ENCODE measurements at regions not wholly inside any gene's neighbourhood (a gene's known extent, or its start where the extent isn't known, plus 50 kb on each side); places are given as distances from the start of the nearest gene placed in this dataset.

DNA sequence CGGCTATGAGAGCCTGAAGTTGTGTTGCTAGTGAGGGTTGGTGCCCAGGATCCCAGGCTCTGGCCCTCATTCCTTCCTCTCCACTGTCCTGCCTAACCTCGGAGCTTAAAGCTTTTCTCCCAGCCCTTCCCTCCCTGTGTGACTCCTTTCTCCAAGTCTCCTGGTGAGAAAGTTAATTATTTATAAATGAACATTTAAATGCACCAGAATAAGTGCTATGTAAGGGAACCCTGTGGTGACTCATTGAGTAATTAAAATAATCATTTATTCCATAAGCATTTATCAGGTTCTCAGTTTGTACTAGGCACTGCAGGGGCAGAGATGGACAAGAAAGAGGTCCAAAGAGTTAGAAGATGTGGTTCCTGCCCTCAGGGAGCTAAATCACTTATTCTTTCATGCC, 89.1 kb upstream of the ISX start:
- TF ChIP-seq, protein P1, sequence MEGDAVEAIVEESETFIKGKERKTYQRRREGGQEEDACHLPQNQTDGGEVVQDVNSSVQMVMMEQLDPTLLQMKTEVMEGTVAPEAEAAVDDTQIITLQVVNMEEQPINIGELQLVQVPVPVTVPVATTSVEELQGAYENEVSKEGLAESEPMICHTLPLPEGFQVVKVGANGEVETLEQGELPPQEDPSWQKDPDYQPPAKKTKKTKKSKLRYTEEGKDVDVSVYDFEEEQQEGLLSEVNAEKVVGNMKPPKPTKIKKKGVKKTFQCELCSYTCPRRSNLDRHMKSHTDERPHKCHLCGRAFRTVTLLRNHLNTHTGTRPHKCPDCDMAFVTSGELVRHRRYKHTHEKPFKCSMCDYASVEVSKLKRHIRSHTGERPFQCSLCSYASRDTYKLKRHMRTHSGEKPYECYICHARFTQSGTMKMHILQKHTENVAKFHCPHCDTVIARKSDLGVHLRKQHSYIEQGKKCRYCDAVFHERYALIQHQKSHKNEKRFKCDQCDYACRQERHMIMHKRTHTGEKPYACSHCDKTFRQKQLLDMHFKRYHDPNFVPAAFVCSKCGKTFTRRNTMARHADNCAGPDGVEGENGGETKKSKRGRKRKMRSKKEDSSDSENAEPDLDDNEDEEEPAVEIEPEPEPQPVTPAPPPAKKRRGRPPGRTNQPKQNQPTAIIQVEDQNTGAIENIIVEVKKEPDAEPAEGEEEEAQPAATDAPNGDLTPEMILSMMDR (IDR thresholded peaks at IDR 0.05) = no peak
- TF ChIP-seq POLR2A (IDR thresholded peaks at IDR 0.05) = no peak

Data from heart left ventricle (tissue), 13 donors.